Stimulated activated CD8-positive, alpha-beta memory T cell treated with anti-CD3 and anti-CD28 coated beads, Interleukin-7, amount 100 ng/mL, for 48 hours (primary cell): ENCODE measurements at regions not wholly inside any gene's neighbourhood (a gene's known extent, or its start where the extent isn't known, plus 50 kb on each side); places are given as distances from the start of the nearest gene placed in this dataset.

Source experiments
- DNase-seq, 2 donors: peaks; one replicate each; pipeline ENCODE4 v3.0.0-alpha.2; 2020; ENCODE audit warnings: low read depth in 1 of 2; ENCODE audit errors: extremely low read depth in 1 of 2

GRCh38 chr5:117856713-117857112 is 1131.6 kb downstream of the DTWD2 start:
- DNase-seq = no peak

DNA sequence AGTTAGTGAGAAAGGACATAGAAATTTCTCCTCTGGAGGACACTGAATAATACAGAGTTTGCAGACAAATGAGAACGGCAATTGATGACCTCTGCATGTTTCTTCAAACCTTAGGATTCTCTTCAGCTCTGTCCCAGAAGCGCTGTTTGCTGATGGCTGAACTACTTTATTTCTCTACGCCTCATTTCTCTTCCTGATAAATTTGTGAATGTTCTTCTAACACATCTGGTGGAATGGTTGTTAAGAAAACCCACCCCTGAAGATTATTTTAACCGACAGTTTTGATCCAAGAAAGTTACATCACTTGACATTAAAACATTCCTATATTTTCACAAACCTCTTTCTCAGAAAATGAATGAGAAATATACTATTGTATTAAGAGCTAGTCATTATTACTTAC is 1150.6 kb downstream of the DTWD2 start:
- DNase-seq = no peak

- DNase-seq = no peak
These were observed 1154.7 kb downstream of the DTWD2 start for GRCh38 chr5:117833691-117834090.

GRCh38 chr5:117829646-117830045 is 1158.7 kb downstream of the DTWD2 start:
- no peak for DNase-seq

DNA sequence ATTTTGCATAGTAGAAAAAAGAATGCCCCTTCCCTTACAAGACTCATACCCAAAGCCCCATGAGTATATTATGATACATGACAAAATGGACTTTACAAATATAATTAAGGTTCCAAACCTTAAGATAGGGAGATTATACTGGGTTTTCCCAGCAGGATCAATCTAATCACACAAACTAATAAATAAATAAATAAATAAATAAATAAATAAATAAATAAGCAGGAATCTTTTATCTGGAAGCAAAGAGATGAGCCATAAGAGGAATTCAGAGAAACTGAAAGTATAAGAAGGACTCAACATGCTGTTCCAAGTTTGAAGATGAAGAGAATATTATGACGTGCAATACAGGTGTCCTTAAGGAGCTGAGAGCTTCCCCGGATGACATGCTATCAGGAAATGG is 1174.5 kb downstream of the DTWD2 start:
- no peak for DNase-seq

- DNase-seq = no peak
These were observed 1175.5 kb downstream of the DTWD2 start for GRCh38 chr5:117812861-117813260.

- no peak for DNase-seq
These were observed 1179.1 kb downstream of the DTWD2 start for GRCh38 chr5:117809251-117809650.

DNA sequence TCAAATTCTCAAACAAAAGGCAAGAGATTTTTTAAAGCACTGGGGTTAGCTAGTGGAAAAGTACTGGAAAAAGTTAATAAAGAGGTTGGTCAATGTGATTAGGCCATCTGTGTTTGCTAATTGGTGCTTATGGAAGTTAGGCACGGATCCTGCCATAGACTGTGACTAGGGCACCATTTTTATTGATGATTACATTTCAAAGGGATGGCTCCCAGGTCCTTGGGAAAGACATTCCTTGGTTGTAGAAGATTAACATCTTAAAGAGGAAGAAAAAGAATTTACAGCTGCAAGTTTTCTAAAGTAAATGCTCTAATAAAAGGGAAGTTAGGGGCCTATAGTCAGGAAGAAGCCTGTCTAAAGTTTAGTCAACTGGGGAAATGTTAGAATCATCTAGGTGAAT is 1183.3 kb downstream of the DTWD2 start:
- no peak for DNase-seq

- no peak for DNase-seq
These were observed 1184.8 kb downstream of the DTWD2 start for GRCh38 chr5:117803533-117803932.

DNA sequence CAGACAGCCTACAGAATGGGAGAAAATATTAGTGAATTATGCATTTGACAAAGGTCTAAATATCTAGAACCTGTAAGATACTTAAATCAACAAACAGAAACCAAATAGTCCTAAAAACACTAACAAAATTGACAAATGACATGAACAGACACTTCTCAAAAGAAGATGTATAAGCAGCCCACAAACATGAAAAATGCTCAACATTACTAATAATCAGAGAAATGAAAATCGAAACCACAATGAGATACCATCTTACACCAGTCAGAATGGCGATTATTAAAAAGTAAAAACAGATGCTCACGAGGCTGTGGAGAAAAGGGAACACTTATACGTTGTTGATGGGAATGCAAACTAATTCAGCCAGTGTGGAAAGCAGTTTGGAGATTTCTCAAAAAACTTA is 1186.8 kb downstream of the DTWD2 start:
- DNase-seq = no peak

DNA sequence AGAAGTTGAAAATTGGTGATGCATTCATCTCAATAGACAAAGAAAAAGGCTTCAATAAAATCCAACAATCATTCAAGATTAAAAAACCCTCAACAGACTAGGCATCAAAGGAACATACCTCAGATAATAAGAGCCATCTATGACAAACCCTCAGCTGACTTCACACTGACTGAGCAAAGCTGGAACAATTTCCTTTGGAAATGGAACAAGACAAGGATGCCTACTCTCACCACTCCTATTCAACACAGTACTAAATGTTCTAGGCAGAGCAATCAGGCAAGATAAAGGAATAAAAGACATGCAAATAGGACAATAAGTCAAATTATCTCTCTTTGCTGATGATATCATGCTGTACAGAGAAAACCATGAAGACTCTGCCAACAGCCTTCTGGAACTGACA is 1188.1 kb downstream of the DTWD2 start:
- no peak for DNase-seq

DNA sequence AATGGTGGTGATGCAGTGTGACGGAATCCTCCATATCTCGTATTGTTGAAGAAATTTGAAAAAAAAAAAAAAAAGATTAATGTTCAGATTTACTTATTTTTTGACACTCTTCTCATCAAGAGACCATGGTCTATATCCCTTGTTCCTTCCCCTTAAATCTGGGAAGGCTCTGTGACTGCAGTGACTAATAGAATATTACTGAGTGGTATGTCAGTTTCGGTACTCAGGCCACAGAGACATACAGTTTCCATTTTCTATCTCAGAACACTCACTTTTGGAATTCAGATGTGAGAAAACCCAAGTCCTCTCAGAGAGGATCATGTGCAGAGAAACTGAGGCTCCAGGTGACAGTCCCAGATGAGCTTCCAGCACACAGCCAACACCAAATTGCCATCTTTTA is 1193.5 kb downstream of the DTWD2 start:
- no peak for DNase-seq

DNA sequence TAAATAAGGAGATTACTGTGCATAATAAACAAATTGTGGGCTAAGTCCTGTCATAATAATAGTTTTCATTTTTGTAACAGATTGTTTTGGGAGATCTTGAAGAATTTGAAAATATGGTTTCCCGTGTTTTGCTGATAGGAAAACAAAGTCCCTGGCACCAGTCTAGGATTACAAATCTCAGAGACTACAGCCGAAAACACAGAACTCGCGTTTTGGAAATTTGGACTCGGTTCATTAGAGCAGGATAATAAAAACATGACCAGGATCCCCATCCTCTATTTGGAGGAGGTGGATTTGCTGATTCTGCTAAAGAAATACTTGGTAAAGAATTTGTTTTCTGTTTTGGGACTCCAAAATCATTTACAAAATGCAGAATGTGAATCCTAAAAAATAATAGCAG is 1194.4 kb downstream of the DTWD2 start:
- DNase-seq = no peak

GRCh38 chr5:117792476-117792875 is 1195.9 kb downstream of the DTWD2 start:
- no peak for DNase-seq

GRCh38 chr5:117788596-117788995 is 1199.8 kb downstream of the DTWD2 start:
- DNase-seq = no peak

- no peak for DNase-seq
These were observed 1204.5 kb upstream of the SEMA6A start for GRCh38 chr5:117779171-117779570.

DNA sequence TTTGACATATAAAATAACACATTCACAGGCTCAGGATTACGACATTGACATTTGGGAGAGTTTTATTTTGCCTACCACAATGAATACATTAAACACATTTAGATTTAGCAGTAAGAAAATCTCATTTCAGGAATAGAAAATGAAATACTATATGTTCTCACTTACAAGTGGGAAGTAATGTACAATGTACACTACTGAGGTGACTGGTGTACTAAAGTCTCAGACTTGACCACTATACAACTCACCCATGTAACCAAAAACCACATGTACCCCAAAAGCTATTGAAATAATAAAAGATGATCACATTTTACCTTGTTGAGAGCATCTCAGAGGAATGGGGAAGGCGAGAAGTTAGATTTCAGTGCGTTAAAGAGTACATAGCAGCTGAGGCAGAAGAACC is 1202.4 kb upstream of the SEMA6A start:
- no peak for DNase-seq

DNA sequence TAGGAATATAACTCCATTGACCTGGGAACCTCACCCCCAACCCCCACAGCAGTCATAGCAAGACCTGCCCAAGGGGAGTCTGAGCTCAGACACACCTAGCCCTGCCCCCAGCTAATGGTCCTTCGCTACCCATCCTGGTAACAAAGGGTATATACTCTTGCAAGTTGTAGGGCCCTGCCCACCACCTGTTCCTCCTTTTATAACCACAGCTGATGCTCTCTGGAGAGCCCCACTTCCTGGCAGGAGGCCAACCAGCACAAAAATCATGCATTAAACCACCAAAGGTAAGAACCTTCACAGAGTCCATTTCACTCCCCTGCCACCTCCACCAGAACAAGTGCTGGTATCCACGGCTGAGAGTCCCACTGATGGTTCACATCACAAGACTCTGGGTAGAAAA is 1195.3 kb upstream of the SEMA6A start:
- DNase-seq = no peak

DNA sequence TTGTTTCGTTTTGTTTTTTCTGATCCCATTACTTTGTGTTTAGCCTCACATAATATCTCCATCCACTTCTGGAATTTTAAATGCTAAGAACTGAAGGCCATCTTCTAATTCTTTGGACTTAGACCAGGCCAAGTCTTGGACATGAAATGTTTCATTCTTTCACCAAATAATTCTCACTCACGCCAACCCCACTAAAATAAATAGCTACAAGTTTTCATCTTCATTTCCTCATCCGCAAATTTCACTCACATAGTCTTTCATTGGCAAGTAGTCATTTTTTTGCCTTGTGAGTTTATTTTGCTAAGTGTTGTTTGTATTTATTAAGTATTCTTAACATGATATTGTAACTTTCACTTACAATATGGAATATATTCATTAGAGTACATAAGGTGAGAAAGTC is 1188.6 kb upstream of the SEMA6A start:
- DNase-seq = no peak

DNA sequence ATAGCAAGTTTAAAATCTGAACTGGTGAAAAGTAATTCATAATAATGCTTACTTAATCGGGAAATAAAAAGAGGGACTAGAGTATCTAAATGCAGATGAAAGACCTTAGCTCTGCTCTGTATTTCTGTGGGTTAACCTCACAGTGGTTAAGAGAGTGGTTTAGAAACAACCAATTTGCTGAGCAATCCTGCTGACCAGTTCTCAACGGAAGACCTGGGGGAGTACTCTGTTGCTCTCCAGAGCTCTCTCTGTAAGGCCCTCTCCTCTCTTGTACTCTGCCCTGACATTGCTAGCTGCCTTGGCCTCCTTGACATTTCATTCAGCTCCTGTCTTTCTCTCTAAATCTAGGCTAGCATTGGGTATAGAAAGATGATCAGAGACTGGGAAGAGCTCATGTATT is 1186.6 kb upstream of the SEMA6A start:
- DNase-seq = no peak

GRCh38 chr5:117759849-117760499 is 1185.4 kb upstream of the SEMA6A start:
- DNase-seq = no peak

DNA sequence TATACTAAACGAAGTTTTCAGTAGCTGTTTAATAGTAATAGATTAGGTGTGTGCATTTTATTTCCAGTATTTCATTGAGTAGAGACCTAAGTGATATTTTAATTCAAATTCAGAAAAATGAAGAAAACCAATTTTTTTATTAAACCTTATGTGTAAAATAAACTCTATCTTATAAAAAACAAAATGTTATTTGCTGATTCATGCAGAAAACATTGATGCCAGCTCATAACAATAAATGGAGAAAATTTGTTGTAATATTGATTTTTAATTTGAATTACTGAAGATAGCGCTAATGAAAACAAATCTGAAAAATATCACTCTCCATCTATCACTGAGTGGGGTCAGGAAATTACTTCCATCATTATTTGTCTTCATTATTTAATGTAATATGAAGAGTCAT is 1177.8 kb upstream of the SEMA6A start:
- DNase-seq = no peak

- DNase-seq = no peak
These were observed 1173.7 kb upstream of the SEMA6A start for GRCh38 chr5:117748336-117748735.
